Tibial nerve (tissue), 3 donors: ENCODE measurements at regions not wholly inside any gene's neighbourhood (a gene's known extent, or its start where the extent isn't known, plus 50 kb on each side); places are given as distances from the start of the nearest gene placed in this dataset.

Experiments
- CTCF ChIP-seq, 5 experiments: fragments of 200-600 bp in 3 of 5; fragments of 450-650 bp in 2 of 5; sonication (generic) in 3 of 5; IDR thresholded peaks; one replicate each; pipeline ENCODE4 v1.5.1; 2016 to 2019; ENCODE audit warnings: antibody characterized with exemption in 5 of 5, mild to moderate bottlenecking in 3 of 5, moderate library complexity in 2 of 5
- POLR2A ChIP-seq, 2 donors: fragments of 450-650 bp; IDR thresholded peaks; one replicate each; pipeline ENCODE4 v1.6.1; 2017; ENCODE audit warnings: antibody characterized with exemption in 2 of 2, mild to moderate bottlenecking in 2 of 2, moderate library complexity in 2 of 2

GRCh38 chr16:5225931-5226655 lies 128.5 kb upstream of the EEF2KMT start:
- no peak for TF ChIP-seq CTCF (IDR thresholded peaks at IDR 0.05)
- TF ChIP-seq POLR2A (IDR thresholded peaks at IDR 0.05), result no peak
